ENCODE measurements at regions not wholly inside any gene's neighbourhood (a gene's known extent, or its start where the extent isn't known, plus 50 kb on each side); places are given as distances from the start of the nearest gene placed in this dataset.

GRCh38 chr15:62610265-62610869 is 432.2 kb upstream of the TPM1 start:
- Histone ChIP-seq H3K9me1 (ENCODE audit: control insufficient read depth, extremely low read depth, insufficient read depth, low read length) (no peaks in the 10 kb centered on the region), H3K9me3 (ENCODE audit: control insufficient read depth, low read depth, low read length) (no peaks in the 10 kb centered on the region), H3K27ac (ENCODE audit: control insufficient read depth, insufficient read depth, low read length) (no peak overlapping the region), H3K4me1 (ENCODE audit: control insufficient read depth, extremely low read depth, insufficient read depth, low read length) (peaks cover 24% of the 10 kb centered on the region), H3K4me2 (ENCODE audit: control insufficient read depth, extremely low read depth, insufficient read depth, low read depth, low read length) (no peak overlapping the region), H3K4me3 (ENCODE audit: control insufficient read depth in 2 of 3, extremely low read depth in 1 of 3, insufficient read depth in 2 of 3, low read depth in 1 of 3, low read length in 3 of 3) (no peak overlapping the region), H3K79me2 (ENCODE audit: control insufficient read depth, insufficient read depth, low read length) (no peaks in the 10 kb centered on the region), H3K9ac (ENCODE audit: control insufficient read depth, extremely low read depth, insufficient read depth, low read length) (no peak overlapping the region), H3K36me3 (ENCODE audit: control insufficient read depth in 2 of 2, extremely low read depth in 1 of 2, insufficient read depth in 2 of 2, low read length in 2 of 2) (no peaks in the 10 kb centered on the region), H4K20me1 (ENCODE audit: control insufficient read depth, extremely low read depth, insufficient read depth, low read length) (no peaks in the 10 kb centered on the region), H2AFZ (ENCODE audit: control insufficient read depth, low read length) (no peak overlapping the region), H3K27me3 (ENCODE audit: control insufficient read depth, extremely low read depth, insufficient read depth, low read length) (no peaks in the 10 kb centered on the region)
- DNase-seq (ENCODE audit: low read depth, low spot score) = no peak
- dilution Hi-C loops (cut with MboI; ENCODE audit: extremely low pct_ligation_motif_present, low sequenced_read_pairs) = no loop called here
- no peak for TF ChIP-seq EZH2 (IDR thresholded peaks at IDR 0.05; ENCODE audit: low read length)
- TF ChIP-seq CTCF (optimal IDR thresholded peaks at IDR 0.05 in 1 of 3, IDR thresholded peaks at IDR 0.05 in 1 of 3, conservative IDR thresholded peaks at IDR 0.05 in 1 of 3; ENCODE audit: extremely low read depth in 1 of 3, insufficient read depth in 2 of 3, low read length in 3 of 3) = no peak
- no peak for FAIRE-seq

- Histone ChIP-seq H3K36me3 (ENCODE audit: control insufficient read depth in 2 of 2, extremely low read depth in 1 of 2, insufficient read depth in 2 of 2, low read length in 2 of 2) (no peaks in the 10 kb centered on the region), H3K9ac (ENCODE audit: control insufficient read depth, extremely low read depth, insufficient read depth, low read length) (no peak overlapping the region), H3K4me1 (ENCODE audit: control insufficient read depth, extremely low read depth, insufficient read depth, low read length) (peaks cover 24% of the 10 kb centered on the region), H3K27ac (ENCODE audit: control insufficient read depth, insufficient read depth, low read length) (no peak overlapping the region), H3K27me3 (ENCODE audit: control insufficient read depth, extremely low read depth, insufficient read depth, low read length) (no peaks in the 10 kb centered on the region), H3K9me3 (ENCODE audit: control insufficient read depth, low read depth, low read length) (no peaks in the 10 kb centered on the region), H4K20me1 (ENCODE audit: control insufficient read depth, extremely low read depth, insufficient read depth, low read length) (no peaks in the 10 kb centered on the region), H3K4me3 (ENCODE audit: control insufficient read depth in 2 of 3, extremely low read depth in 1 of 3, insufficient read depth in 2 of 3, low read depth in 1 of 3, low read length in 3 of 3) (no peak overlapping the region), H3K79me2 (ENCODE audit: control insufficient read depth, insufficient read depth, low read length) (no peaks in the 10 kb centered on the region), H2AFZ (ENCODE audit: control insufficient read depth, low read length) (no peak overlapping the region), H3K9me1 (ENCODE audit: control insufficient read depth, extremely low read depth, insufficient read depth, low read length) (no peaks in the 10 kb centered on the region), H3K4me2 (ENCODE audit: control insufficient read depth, extremely low read depth, insufficient read depth, low read depth, low read length) (no peak overlapping the region)
- DNase-seq (ENCODE audit: low read depth, low spot score) (no peak), FAIRE-seq (no peak)
- TF ChIP-seq EZH2 (IDR thresholded peaks at IDR 0.05; ENCODE audit: low read length) (no peak), CTCF (optimal IDR thresholded peaks at IDR 0.05 in 1 of 3, IDR thresholded peaks at IDR 0.05 in 1 of 3, conservative IDR thresholded peaks at IDR 0.05 in 1 of 3; ENCODE audit: extremely low read depth in 1 of 3, insufficient read depth in 2 of 3, low read length in 3 of 3) (no peak)
- dilution Hi-C loops (cut with MboI; ENCODE audit: extremely low pct_ligation_motif_present, low sequenced_read_pairs) = no loop called here
Observed at GRCh38 chr15:62611002-62611401, 431.5 kb upstream of the TPM1 start.

Measured in keratinocyte (primary cell).